HCEC 1CT (cell line): ENCODE measurements at regions not wholly inside any gene's neighbourhood (a gene's known extent, or its start where the extent isn't known, plus 50 kb on each side); places are given as distances from the start of the nearest gene placed in this dataset.

ENCODE experiments used
- DNase-seq: peaks from one replicate; pipeline ENCODE4 v3.0.0-alpha.2; 2017

- DNase-seq = no peak
Measured at GRCh38 chr1:219010720-219011119, 163.0 kb upstream of the LYPLAL1 start.

DNA sequence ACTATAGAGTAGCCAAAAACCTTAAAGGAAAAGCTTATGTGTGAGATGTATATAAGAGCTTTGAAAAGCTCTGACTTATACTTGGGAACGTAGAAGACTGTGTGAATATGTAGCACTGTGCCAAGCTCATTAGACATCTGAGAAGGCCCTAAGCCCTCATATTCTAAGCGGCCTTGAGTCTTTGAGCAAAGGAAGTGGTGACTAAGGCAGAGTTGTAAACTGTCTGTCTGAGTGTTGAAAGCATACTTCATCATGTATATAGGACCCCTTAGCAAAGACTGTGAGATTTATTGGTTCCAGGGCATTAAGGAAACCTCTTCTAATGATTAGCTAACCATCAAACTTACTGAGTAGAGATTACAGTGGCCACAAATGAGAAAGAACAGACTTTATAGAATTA lies 153.3 kb upstream of the LYPLAL1 start:
- DNase-seq = no peak

- no peak for DNase-seq
Measured at GRCh38 chr1:219020846-219021245, 152.8 kb upstream of the LYPLAL1 start.

DNA sequence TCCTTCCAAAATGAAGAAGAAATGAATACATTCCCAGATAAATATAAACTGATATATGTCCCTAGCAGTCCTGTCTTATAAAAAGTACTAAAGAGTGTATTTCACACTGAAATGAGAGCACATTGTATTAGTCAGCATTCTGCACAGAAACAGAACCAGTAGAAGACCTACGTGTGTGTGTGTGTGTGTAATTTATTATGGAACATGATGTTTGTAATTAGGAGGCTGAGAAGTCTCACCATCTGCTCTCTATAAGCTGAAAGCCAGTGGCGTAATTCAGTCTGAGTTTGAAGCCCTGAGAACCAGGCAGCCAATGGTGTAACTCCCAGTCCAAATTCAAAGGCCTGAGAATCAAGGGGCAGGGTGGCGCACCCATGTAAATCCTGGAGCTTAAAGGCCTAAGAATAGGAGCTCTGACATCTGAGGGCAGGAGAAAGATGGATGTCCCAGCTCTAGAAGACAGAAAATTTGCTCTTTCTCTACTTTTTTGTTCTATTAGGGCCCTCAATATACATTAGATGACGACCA lies 146.5 kb upstream of the LYPLAL1 start:
- DNase-seq = no peak

- no peak for DNase-seq
Measured at GRCh38 chr1:219031809-219032208, 141.9 kb upstream of the LYPLAL1 start.

DNA sequence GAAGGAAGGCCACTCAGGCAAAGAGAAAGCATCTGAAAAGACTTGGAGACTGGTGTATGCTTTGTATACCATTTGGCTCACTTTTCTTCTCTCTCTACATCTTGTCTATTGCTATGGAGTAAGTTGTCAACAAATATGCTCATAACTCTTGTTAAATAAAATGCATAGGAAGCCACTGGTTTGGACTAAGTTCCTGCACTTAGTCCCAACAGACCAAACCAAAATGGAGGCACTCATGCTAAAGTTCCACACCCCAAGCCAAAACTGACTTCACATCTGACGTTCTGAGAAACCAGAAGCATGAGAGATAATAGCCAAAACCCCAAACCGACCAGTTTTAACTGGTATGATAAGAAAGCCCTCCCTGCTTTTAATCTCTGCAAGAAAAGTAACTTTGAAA lies 135.3 kb upstream of the LYPLAL1 start:
- DNase-seq = no peak

- DNase-seq = no peak
Measured at GRCh38 chr1:219039017-219039681, 134.5 kb upstream of the LYPLAL1 start.

- DNase-seq = no peak
Measured at GRCh38 chr1:219039682-219040154, 134.0 kb upstream of the LYPLAL1 start.

- DNase-seq = no peak
Measured at GRCh38 chr1:219040291-219040690, 133.4 kb upstream of the LYPLAL1 start.

DNA sequence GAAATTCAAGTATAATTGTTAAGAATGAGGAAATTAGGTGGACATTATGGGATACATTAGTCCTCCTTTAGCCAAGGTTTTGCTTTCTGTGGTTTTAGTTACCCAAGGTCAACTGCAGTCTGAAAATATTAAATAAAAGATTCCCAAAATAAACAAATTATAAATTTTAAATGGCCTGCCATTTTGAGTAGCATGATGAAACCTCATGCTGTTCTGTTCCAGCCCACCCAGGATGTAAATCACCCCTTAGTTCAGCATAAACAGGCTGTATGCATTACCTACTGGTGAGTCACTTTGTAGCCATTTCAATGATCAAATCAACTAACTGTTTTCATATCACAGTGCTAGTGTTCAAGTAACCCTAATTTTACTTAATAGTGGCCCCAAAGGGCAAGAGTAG lies 132.5 kb upstream of the LYPLAL1 start:
- peak; percentile 88 for DNase-seq

- DNase-seq = no peak
Measured at GRCh38 chr1:219041818-219042217, 131.9 kb upstream of the LYPLAL1 start.

- DNase-seq = no peak
Measured at GRCh38 chr1:219042769-219043168, 130.9 kb upstream of the LYPLAL1 start.

- DNase-seq = no peak
Measured at GRCh38 chr1:219045246-219045645, 128.4 kb upstream of the LYPLAL1 start.

DNA sequence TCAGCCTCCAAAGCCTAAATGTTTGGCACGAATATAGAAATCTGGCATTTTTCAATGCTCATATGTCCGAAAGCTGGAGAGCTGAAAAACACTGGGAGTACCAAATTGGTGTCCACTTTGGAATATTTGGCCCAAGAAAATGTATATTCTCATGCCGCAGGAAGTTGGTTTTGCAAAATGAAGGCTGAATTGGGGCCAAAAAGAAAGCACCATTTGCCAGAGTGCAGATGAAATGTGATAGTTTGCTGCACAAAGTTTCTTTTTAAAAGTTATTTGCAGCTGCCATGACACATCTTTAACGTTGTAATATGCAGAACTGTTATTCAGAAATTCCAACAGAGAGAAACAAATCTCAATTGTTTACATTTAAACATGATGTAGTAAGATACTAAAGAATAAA lies 124.2 kb upstream of the LYPLAL1 start:
- peak; percentile 28 for DNase-seq

- DNase-seq = no peak
Measured at GRCh38 chr1:219050086-219050821, 123.4 kb upstream of the LYPLAL1 start.

- no peak for DNase-seq
Measured at GRCh38 chr1:219050822-219051125, 122.9 kb upstream of the LYPLAL1 start.

DNA sequence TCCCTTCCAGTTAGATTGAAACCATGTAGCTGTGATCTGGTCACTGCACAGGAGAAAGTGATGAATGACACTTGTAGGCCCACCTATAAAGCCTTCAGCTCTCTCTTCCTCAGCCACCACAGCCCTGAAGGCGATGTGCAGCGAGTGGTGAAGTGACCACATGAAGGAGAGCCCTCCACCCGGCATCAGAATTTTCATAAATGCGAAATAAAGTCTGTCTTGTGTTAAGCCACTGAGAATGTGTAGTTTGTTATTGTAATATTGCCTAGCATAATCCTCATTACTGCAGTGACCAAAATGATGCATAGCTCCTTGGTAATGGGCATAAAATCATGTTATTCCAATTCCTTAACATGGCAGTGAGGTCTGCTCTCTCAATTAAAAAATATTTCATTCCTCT lies 122.1 kb upstream of the LYPLAL1 start:
- no peak for DNase-seq

GRCh38 chr1:219058891-219059820 lies 114.5 kb upstream of the LYPLAL1 start:
- no peak for DNase-seq

DNA sequence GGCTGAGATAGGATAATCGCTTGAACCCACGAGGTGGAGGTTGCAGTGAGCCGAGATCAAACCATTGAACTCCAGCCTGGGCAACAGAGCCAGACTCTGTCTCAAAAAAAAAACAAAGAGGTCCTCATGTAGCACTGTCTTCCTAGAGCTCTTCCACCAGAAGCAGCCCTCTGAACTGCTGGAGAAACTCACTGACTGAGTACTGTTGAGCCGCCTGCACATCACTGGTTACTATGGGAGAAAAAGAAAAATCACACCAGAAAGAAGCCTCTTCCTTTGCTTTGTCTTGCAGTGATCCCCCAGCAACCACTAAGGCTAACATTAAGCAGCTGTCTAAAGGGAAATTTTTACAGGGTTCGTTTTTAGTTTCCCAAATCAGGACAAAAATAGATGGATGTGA lies 112.9 kb upstream of the LYPLAL1 start:
- no peak for DNase-seq

DNA sequence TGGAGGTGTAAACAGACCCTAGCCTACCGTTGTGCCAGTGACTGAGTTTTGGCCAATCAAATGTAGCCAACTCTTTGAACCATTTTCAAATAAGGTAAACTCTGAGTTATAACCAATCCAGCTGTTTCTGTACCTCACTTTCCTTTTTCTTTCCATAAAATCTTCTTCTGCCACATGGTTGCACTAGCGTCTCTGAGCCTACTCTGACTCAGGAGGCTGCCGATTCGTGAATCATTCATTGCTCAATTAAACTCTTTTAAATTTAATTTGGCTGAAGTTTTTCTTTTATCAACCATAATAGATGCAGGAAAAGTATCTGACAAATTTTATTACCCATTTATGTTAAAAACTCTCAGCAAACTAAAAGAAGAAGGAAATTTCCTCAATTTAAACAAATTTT lies 111.5 kb upstream of the LYPLAL1 start:
- peak; percentile 57 for DNase-seq

DNA sequence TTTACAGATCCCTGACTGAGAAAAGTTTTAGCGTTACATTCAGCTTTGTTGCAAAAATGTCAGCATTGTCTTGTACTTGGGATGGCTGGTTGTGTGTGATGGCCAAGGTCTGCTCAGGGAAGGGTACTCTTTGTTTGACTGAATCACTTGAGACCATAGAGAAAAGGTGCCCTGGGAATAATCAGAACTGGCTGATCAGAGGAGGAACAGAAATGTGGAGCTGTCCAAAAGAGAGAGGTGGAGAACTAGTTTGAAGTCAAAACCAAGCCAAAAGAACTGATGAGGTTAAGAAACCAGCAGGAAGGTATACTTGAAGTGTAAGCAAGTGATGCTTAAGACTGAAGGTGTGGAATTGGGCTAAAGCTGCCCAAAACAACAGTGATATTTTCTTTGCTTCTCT lies 107.6 kb upstream of the LYPLAL1 start:
- DNase-seq = no peak

- peak; percentile 75 for DNase-seq
Measured at GRCh38 chr1:219066631-219067349, 106.9 kb upstream of the LYPLAL1 start.

GRCh38 chr1:219067350-219067712 lies 106.3 kb upstream of the LYPLAL1 start:
- DNase-seq = no peak
